H1 (cell line): ENCODE measurements at regions not wholly inside any gene's neighbourhood (a gene's known extent, or its start where the extent isn't known, plus 50 kb on each side); places are given as distances from the start of the nearest gene placed in this dataset.

Source experiments
- CTCF ChIA-PET: fragments of 300-600 bp; sonication (Branson Sonifier 250); formaldehyde crosslinking; loops from one replicate; lab custom pipeline; 2021; ENCODE audit not compliant: partially characterized antibody; lab: Charles Lee
- POLR2A ChIA-PET: fragments of 300-600 bp; sonication (Branson Sonifier 250); formaldehyde crosslinking; loops from one replicate; lab custom pipeline; 2021; ENCODE audit warnings: inconsistent platforms; ENCODE audit not compliant: partially characterized antibody; lab: Charles Lee
- DNase-seq, 2 experiments: peaks; one replicate each; pipeline versions ENCODE4 v3.0.0 to v3.0.0-alpha.2; 2010 to 2022; ENCODE audit warnings: low spot score in 2 of 2, low read depth in 1 of 2, mixed read lengths in 1 of 2
- FAIRE-seq: peaks from 2 replicates; lab custom pipeline; 2011; peaks lifted over from hg19 to GRCh38; lab: Jason Lieb, UNC
- H2AFZ ChIP-seq: 2 replicates; pipeline ENCODE4 v1.8.1; 2012; ENCODE audit warnings: low read length, inconsistent platforms
- H2AK5ac ChIP-seq: 2 replicates; pipeline ENCODE4 v1.6.1; 2013; ENCODE audit warnings: low read depth, low read length
- H2BK120ac ChIP-seq: replicated peaks from 2 replicates; pipeline ENCODE3; 2013; ENCODE audit warnings: low read depth, low read length, inconsistent platforms
- H2BK12ac ChIP-seq: 2 replicates; pipeline ENCODE4 v1.6.1; 2013; ENCODE audit warnings: low read depth, low read length
- H2BK15ac ChIP-seq: 2 replicates; pipeline ENCODE4 v1.6.1; 2013; ENCODE audit warnings: low read length
- H2BK20ac ChIP-seq: 2 replicates; pipeline ENCODE4 v1.6.1; 2013; ENCODE audit warnings: low read length
- H2BK5ac ChIP-seq: 2 replicates; pipeline ENCODE4 v1.6.1; 2013; ENCODE audit warnings: low read depth, low read length
- H3K14ac ChIP-seq: 2 replicates; pipeline ENCODE4 v1.6.1; 2013; ENCODE audit warnings: inconsistent platforms; ENCODE audit not compliant: insufficient read length
- H3K18ac ChIP-seq: 2 replicates; pipeline ENCODE4 v1.6.1; 2013; ENCODE audit warnings: low read length; ENCODE audit errors: extremely low read depth
- H3K23ac ChIP-seq: 2 replicates; pipeline ENCODE4 v1.6.1; 2013; ENCODE audit warnings: inconsistent platforms; ENCODE audit not compliant: insufficient read length
- H3K23me2 ChIP-seq: 2 replicates; pipeline ENCODE4 v1.6.1; 2013; ENCODE audit warnings: low read depth, low read length
- H3K27ac ChIP-seq: 2 replicates; pipeline ENCODE4 v1.6.1; 2011; ENCODE audit warnings: low read depth, low read length, inconsistent platforms
- H3K27me3 ChIP-seq, 4 experiments: replicated peaks in 1 of 4; 1 replicate in 1 of 4; 2 replicates in 3 of 4; pipeline versions ENCODE4 v1.6.1 to v1.8.1; 2011 to 2013; ENCODE audit warnings: low read length in 3 of 4, mild to moderate bottlenecking in 3 of 4, inconsistent platforms in 2 of 4, mixed read lengths in 2 of 4, moderate library complexity in 1 of 4; ENCODE audit not compliant: control insufficient read depth in 3 of 4, insufficient read depth in 3 of 4; ENCODE audit errors: extremely low read depth in 1 of 4
- H3K36me3 ChIP-seq, 4 experiments: 2 replicates each; pipeline versions ENCODE4 v1.6.1 to v1.8.1; 2011 to 2013; ENCODE audit warnings: mild to moderate bottlenecking in 4 of 4, low read length in 3 of 4, moderate library complexity in 2 of 4, control low read depth in 1 of 4, inconsistent platforms in 1 of 4; ENCODE audit not compliant: insufficient read depth in 4 of 4, control insufficient read depth in 2 of 4
- H3K4ac ChIP-seq: replicated peaks from 2 replicates; pipeline ENCODE3; 2013; ENCODE audit warnings: low read length, low read depth, mixed read lengths, inconsistent platforms; ENCODE audit not compliant: insufficient read length
- H3K4me1 ChIP-seq, 4 experiments: replicated peaks in 1 of 4; 1 replicate in 1 of 4; 2 replicates in 3 of 4; pipeline versions ENCODE4 v1.6.1 to v1.8.1; 2011 to 2013; ENCODE audit warnings: low read length in 3 of 4, inconsistent platforms in 2 of 4, mixed read lengths in 1 of 4; ENCODE audit not compliant: insufficient read depth in 4 of 4, control insufficient read depth in 3 of 4
- H3K4me2 ChIP-seq, 2 experiments: 2 replicates each; pipeline versions ENCODE4 v1.6.1 to v1.8.1; 2011 to 2013; ENCODE audit warnings: low read depth in 2 of 2, low read length in 2 of 2, control low read depth in 1 of 2, inconsistent platforms in 1 of 2, mild to moderate bottlenecking in 1 of 2; ENCODE audit not compliant: insufficient read depth in 1 of 2
- H3K4me3 ChIP-seq, 4 experiments: fragments of 200-600, 300-600 bp in 1 of 4; sonication (generic), shearing (Covaris generic), sonication (Bioruptor Twin) in 1 of 4; 2 replicates each; pipeline versions ENCODE4 v1.5.1 to v1.8.1; 2011 to 2016; ENCODE audit warnings: low read length in 4 of 4, low read depth in 3 of 4, control low read depth in 2 of 4, inconsistent platforms in 2 of 4, mild to moderate bottlenecking in 2 of 4, mixed read lengths in 1 of 4, moderate library complexity in 1 of 4; ENCODE audit not compliant: insufficient read depth in 2 of 4; ENCODE audit errors: extremely low read depth in 1 of 4
- H3K56ac ChIP-seq: replicated peaks from 2 replicates; pipeline ENCODE3; 2013; ENCODE audit warnings: low read depth, mild to moderate bottlenecking, mixed read lengths, low read length, inconsistent platforms; ENCODE audit not compliant: insufficient read length
- H3K79me1 ChIP-seq: 2 replicates; pipeline ENCODE4 v1.6.1; 2013; ENCODE audit warnings: low read depth, low read length, control low read depth
- H3K79me2 ChIP-seq, 2 experiments: 2 replicates each; pipeline versions ENCODE4 v1.6.1 to v1.8.1; 2012 to 2013; ENCODE audit warnings: low read length in 2 of 2, mild to moderate bottlenecking in 2 of 2, inconsistent platforms in 1 of 2; ENCODE audit not compliant: insufficient read depth in 2 of 2, control insufficient read depth in 1 of 2
- H3K9ac ChIP-seq, 4 experiments: replicated peaks in 1 of 4; 1 replicate in 1 of 4; 2 replicates in 3 of 4; pipeline versions ENCODE4 v1.6.1 to v1.8.1; 2011 to 2013; ENCODE audit warnings: low read depth in 3 of 4, low read length in 3 of 4, control low read depth in 2 of 4, mild to moderate bottlenecking in 2 of 4, moderate library complexity in 2 of 4, inconsistent platforms in 1 of 4; ENCODE audit errors: extremely low read depth in 1 of 4
- H3K9me3 ChIP-seq, 2 experiments: 2 replicates each; pipeline versions ENCODE4 v1.6.1 to v1.8.1; 2012 to 2013; ENCODE audit warnings: mild to moderate bottlenecking in 2 of 2, moderate library complexity in 2 of 2, control low read depth in 1 of 2, inconsistent platforms in 1 of 2, low read depth in 1 of 2, low read length in 1 of 2, mixed read lengths in 1 of 2; ENCODE audit not compliant: insufficient read depth in 2 of 2
- H4K20me1 ChIP-seq, 2 experiments: replicated peaks in 1 of 2; 2 replicates each; pipeline versions ENCODE3 to v1.8.1; 2011 to 2013; ENCODE audit warnings: inconsistent platforms in 2 of 2, low read length in 2 of 2, mild to moderate bottlenecking in 1 of 2; ENCODE audit not compliant: insufficient read depth in 2 of 2, control insufficient read depth in 1 of 2
- H4K5ac ChIP-seq: 2 replicates; pipeline ENCODE4 v1.6.1; 2013; ENCODE audit warnings: low read length, low read depth, mixed read lengths, inconsistent platforms; ENCODE audit not compliant: insufficient read length
- H4K8ac ChIP-seq: 2 replicates; pipeline ENCODE4 v1.8.0; 2013; ENCODE audit warnings: mild to moderate bottlenecking, moderate library complexity, low read length, inconsistent platforms; ENCODE audit not compliant: insufficient read depth; ENCODE audit errors: extremely low read depth
- H4K91ac ChIP-seq: replicated peaks from 2 replicates; pipeline ENCODE3; 2013; ENCODE audit warnings: low read length, mixed read lengths, inconsistent platforms; ENCODE audit not compliant: insufficient read length
- E2F6 ChIP-seq: IDR thresholded peaks from 2 replicates; pipeline ENCODE4 v1.6.1; 2012; ENCODE audit warnings: inconsistent platforms
- KDM1A ChIP-seq: fragments of 200-600, 300-600 bp; sonication (generic); IDR thresholded peaks from 2 replicates; pipeline ENCODE4 v1.7.1; 2016; ENCODE audit warnings: mild to moderate bottlenecking, low read length, borderline replicate concordance
- PHF8 ChIP-seq: fragments of 200-600 bp; sonication (generic); conservative IDR thresholded peaks from 2 replicates; pipeline ENCODE4 v1.7.1; 2012; ENCODE audit warnings: low read depth, mild to moderate bottlenecking, inconsistent platforms, low read length, moderate library complexity
- RAD21 ChIP-seq, 2 experiments: IDR thresholded peaks in 1 of 2; conservative IDR thresholded peaks in 1 of 2; 2 replicates each; pipeline ENCODE4 v1.6.1; 2011; ENCODE audit warnings: low read depth in 2 of 2, low read length in 2 of 2, improper control_type of control experiment in 1 of 2, inconsistent platforms in 1 of 2, mild to moderate bottlenecking in 1 of 2, moderate library complexity in 1 of 2
- RNF2 ChIP-seq: fragments of 200-900, 300-1000 bp; sonication (generic); IDR thresholded peaks from 2 replicates; pipeline ENCODE4 v1.7.1; 2016; ENCODE audit warnings: borderline replicate concordance, low read depth, mild to moderate bottlenecking, antibody characterized with exemption, low read length; ENCODE audit not compliant: poor library complexity, severe bottlenecking; ENCODE audit errors: missing control alignments
- WGBS, 2 experiments: shearing (Covaris generic) in 1 of 2; methylation state at CpG; one replicate each; pipeline versions ENCODE4 v1.1.6 to v1.1.7; 2013 to 2015; ENCODE audit warnings: low lambda C conversion rate in 2 of 2, mixed read lengths in 2 of 2, inconsistent platforms in 1 of 2, low coverage in 1 of 2, missing lambda C conversion rate in 1 of 2; ENCODE audit not compliant: insufficient replicate concordance in 2 of 2, insufficient coverage in 1 of 2, insufficient read length in 1 of 2; ENCODE audit errors: extremely low coverage in 1 of 2, missing lambda C conversion rate in 1 of 2; 5-methylcytosine and 5-hydroxymethylcytosine counted together

GRCh38 chr1:38580594-38580993, 279.0 kb downstream of the RRAGC start:
- Histone ChIP-seq H3K4me3 (no peak overlapping the region), H4K91ac (no peak overlapping the region), H3K9ac (no peak overlapping the region), H3K4me2 (no peak overlapping the region), H3K9me3 (no peaks in the 10 kb centered on the region), H3K18ac (no peak overlapping the region), H2AK5ac (no peak overlapping the region), H2BK20ac (no peak overlapping the region), H2BK120ac (no peak overlapping the region), H2AFZ (no peak overlapping the region), H3K27me3 (peaks cover 11 to 32% (median 28%) of the 10 kb centered on the region in 4 experiments), H3K27ac (no peak overlapping the region), H2BK15ac (no peak overlapping the region), H4K8ac (no peak overlapping the region), H3K23ac (no peak overlapping the region), H4K20me1 (no peaks in the 10 kb centered on the region), H3K4ac (no peak overlapping the region), H3K36me3 (no peaks in the 10 kb centered on the region), H3K23me2 (peaks cover 6% of the 10 kb centered on the region; the same call in 1 of the 2 replicates), H2BK5ac (no peak overlapping the region), H3K4me1 (peaks cover 0 to 15% (median 8%) of the 10 kb centered on the region in 4 experiments; a peak in 6 of 7 replicates), H4K5ac (no peak overlapping the region), H2BK12ac (no peak overlapping the region), H3K79me1 (no peaks in the 10 kb centered on the region), H3K56ac (no peak overlapping the region), H3K79me2 (no peaks in the 10 kb centered on the region), H3K14ac (no peak overlapping the region)
- no peak for FAIRE-seq
- no peak for DNase-seq
- 82% methylated on average over 2 of the region's 2 CpGs; no CpG with 5 or more reads in 1 of the 2 experiments for WGBS, 2 experiments
- POLR2A ChIA-PET, result no interaction called here
- CTCF ChIA-PET, result interaction anchor here (1.3 to 1.5 kb wide), 2 partner anchors 24 to 239 kb away, joined by 3 to 5 read pairs; no protein-coding TSS in a partner anchor
- no peak for TF ChIP-seq PHF8
- TF ChIP-seq RAD21 (IDR thresholded peaks at IDR 0.05 in 1 of 2, conservative IDR thresholded peaks at IDR 0.05 in 1 of 2; ENCODE audit: low read depth in 2 of 2, low read length in 2 of 2), result no peak
- no peak for TF ChIP-seq RNF2
- no peak for TF ChIP-seq E2F6
- no peak for TF ChIP-seq KDM1A
